SK-N-MC (cell line): ENCODE measurements at regions not wholly inside any gene's neighbourhood (a gene's known extent, or its start where the extent isn't known, plus 50 kb on each side); places are given as distances from the start of the nearest gene placed in this dataset.

Experiments
- DNase-seq: peaks from one replicate; pipeline ENCODE4 v3.0.0-alpha.2; 2011; ENCODE audit warnings: low read depth, low spot score
- H3K27ac ChIP-seq: fragments of 200-600 bp; sonication (generic); 2 replicates; pipeline ENCODE4 v1.5.1; 2016; ENCODE audit warnings: mixed run types
- H3K36me3 ChIP-seq: fragments of 200-600 bp; sonication (generic); 2 replicates; pipeline ENCODE4 v1.6.1; 2017; ENCODE audit warnings: antibody characterized with exemption, low read length, mixed read lengths; ENCODE audit not compliant: insufficient read depth
- H3K4me3 ChIP-seq: fragments of 200-600 bp; sonication (generic); 2 replicates; pipeline ENCODE4 v1.5.1; 2016
- H3K9ac ChIP-seq: fragments of 200-600 bp; sonication (generic); 2 replicates; pipeline ENCODE4 v1.8.0; 2017; ENCODE audit warnings: mixed run types, mixed read lengths; ENCODE audit not compliant: insufficient read length
- H3K9me3 ChIP-seq: fragments of 200-600 bp; sonication (generic); 2 replicates; pipeline ENCODE4 v1.6.1; 2017; ENCODE audit warnings: low read depth, mild to moderate bottlenecking, antibody characterized with exemption, low read length, moderate library complexity, mixed read lengths
- EZH2 ChIP-seq: fragments of 200-600 bp; sonication (generic); IDR thresholded peaks from one replicate; pipeline ENCODE4 v1.6.1; 2017; ENCODE audit warnings: antibody characterized with exemption
- FOXP2 ChIP-seq: optimal IDR thresholded peaks from 2 replicates; pipeline ENCODE3; 2011; ENCODE audit warnings: mild to moderate bottlenecking, moderate library complexity; ENCODE audit not compliant: insufficient read depth; ENCODE audit errors: extremely low read length, control extremely low read depth
- POLR2AphosphoS5 ChIP-seq: IDR thresholded peaks from 2 replicates; pipeline ENCODE4 v1.6.1; 2012; ENCODE audit warnings: mild to moderate bottlenecking, low read depth, low read length, borderline replicate concordance

DNA sequence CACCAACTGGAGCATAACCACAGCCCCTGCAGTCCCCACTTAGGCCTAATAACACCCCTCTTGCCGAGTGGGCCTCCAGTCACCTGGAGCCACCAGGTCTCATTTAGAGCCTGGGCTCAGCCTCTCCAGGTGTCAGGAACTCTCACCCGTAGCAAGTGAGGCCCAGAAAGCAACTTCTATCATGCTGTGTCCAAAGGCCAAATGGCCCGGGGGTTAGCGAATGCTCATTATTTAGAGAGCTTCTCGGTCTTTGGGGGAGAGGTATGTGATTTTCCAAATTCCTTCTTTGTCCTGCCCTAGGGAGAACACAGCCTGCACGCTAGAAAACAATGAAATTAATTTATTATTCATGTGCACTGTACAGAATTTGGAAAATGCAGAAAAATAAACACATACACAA lies 109.9 kb upstream of the PTPRM start:
- no peak overlapping the region for H3K9ac ChIP-seq
- no peak for DNase-seq
- H3K9me3 ChIP-seq = no peaks in the 10 kb centered on the region
- no peaks in the 10 kb centered on the region for H3K36me3 ChIP-seq
- no peak overlapping the region for H3K4me3 ChIP-seq
- TF ChIP-seq EZH2 (no peak), FOXP2 (no peak), POLR2AphosphoS5 (no peak)
- no peak overlapping the region for H3K27ac ChIP-seq

GRCh38 chr18:7458884-7459283 lies 108.2 kb upstream of the PTPRM start:
- no peak overlapping the region for H3K4me3 ChIP-seq
- H3K27ac ChIP-seq = no peak overlapping the region
- H3K36me3 ChIP-seq = no peaks in the 10 kb centered on the region
- H3K9ac ChIP-seq = no peak overlapping the region
- TF ChIP-seq FOXP2 = no peak
- no peak for TF ChIP-seq EZH2
- no peak for TF ChIP-seq POLR2AphosphoS5
- no peaks in the 10 kb centered on the region for H3K9me3 ChIP-seq
- DNase-seq = no peak

GRCh38 chr18:7459851-7460770 lies 107.0 kb upstream of the PTPRM start:
- Histone ChIP-seq H3K27ac (no peak overlapping the region), H3K36me3 (no peaks in the 10 kb centered on the region), H3K9ac (no peak overlapping the region), H3K9me3 (no peaks in the 10 kb centered on the region), H3K4me3 (no peak overlapping the region)
- no peak for DNase-seq
- TF ChIP-seq POLR2AphosphoS5 (no peak), FOXP2 (no peak), EZH2 (no peak)

- no peak for DNase-seq
- Histone ChIP-seq H3K27ac (no peak overlapping the region), H3K9ac (no peak overlapping the region), H3K9me3 (no peaks in the 10 kb centered on the region), H3K4me3 (no peak overlapping the region), H3K36me3 (no peaks in the 10 kb centered on the region)
- TF ChIP-seq FOXP2 (no peak), POLR2AphosphoS5 (no peak), EZH2 (no peak)
Measured at GRCh38 chr18:7464245-7464966, 102.7 kb upstream of the PTPRM start.

GRCh38 chr18:7466190-7466589 lies 100.9 kb upstream of the PTPRM start:
- Histone ChIP-seq H3K27ac (no peak overlapping the region), H3K36me3 (no peaks in the 10 kb centered on the region), H3K9ac (no peak overlapping the region), H3K9me3 (no peaks in the 10 kb centered on the region), H3K4me3 (no peak overlapping the region)
- no peak for TF ChIP-seq POLR2AphosphoS5
- TF ChIP-seq EZH2 = no peak
- TF ChIP-seq FOXP2 = no peak
- DNase-seq = no peak

- H3K36me3 ChIP-seq = no peaks in the 10 kb centered on the region
- no peak overlapping the region for H3K4me3 ChIP-seq
- H3K27ac ChIP-seq = no peak overlapping the region
- no peak overlapping the region for H3K9ac ChIP-seq
- no peaks in the 10 kb centered on the region for H3K9me3 ChIP-seq
- TF ChIP-seq POLR2AphosphoS5 = no peak
- no peak for TF ChIP-seq EZH2
- TF ChIP-seq FOXP2 = no peak
- DNase-seq = no peak
Measured at GRCh38 chr18:7467708-7468466, 99.2 kb upstream of the PTPRM start.

GRCh38 chr18:7470101-7470500 lies 97.0 kb upstream of the PTPRM start:
- no peak for DNase-seq
- Histone ChIP-seq H3K4me3 (no peak overlapping the region), H3K36me3 (no peaks in the 10 kb centered on the region), H3K27ac (no peak overlapping the region), H3K9me3 (no peaks in the 10 kb centered on the region), H3K9ac (no peak overlapping the region)
- TF ChIP-seq EZH2 (no peak), POLR2AphosphoS5 (no peak), FOXP2 (no peak)

DNA sequence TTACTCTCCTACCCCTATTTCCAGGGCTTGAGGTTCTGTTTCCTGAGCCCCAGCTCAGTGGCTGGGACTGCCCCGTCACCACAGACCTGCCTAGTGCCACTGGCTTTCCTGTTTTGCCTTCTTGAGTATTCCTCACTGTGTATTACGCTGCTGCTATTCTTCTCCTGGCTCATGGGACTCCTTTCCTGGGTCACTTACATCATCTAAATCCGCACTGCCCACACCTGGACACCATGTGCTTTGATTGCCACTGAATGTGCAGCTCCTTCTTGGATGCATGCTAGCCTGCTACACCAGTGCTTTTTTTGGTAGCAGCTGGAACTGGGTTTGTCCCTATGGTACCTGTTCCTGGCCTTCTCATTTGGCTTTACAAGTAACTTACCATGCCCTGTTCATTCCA lies 96.6 kb upstream of the PTPRM start:
- Histone ChIP-seq H3K4me3 (no peak overlapping the region), H3K36me3 (no peaks in the 10 kb centered on the region), H3K27ac (no peak overlapping the region), H3K9me3 (no peaks in the 10 kb centered on the region), H3K9ac (no peak overlapping the region)
- DNase-seq = no peak
- no peak for TF ChIP-seq FOXP2
- no peak for TF ChIP-seq EZH2
- no peak for TF ChIP-seq POLR2AphosphoS5
